HCT116 (cell line): ENCODE measurements at regions not wholly inside any gene's neighbourhood (a gene's known extent, or its start where the extent isn't known, plus 50 kb on each side); places are given as distances from the start of the nearest gene placed in this dataset.

Experiments used
- ATAC-seq: fragments of 200-7000 bp; cut with Tn5 transposase; 2 replicates; pipeline ENCODE4 v1.9.1; 2020; ENCODE audit warnings: mild to moderate bottlenecking, moderate library complexity
- BruUV-seq: library from RNA; stranded (reverse); fragments of 400-500 nt; replicated peaks from 2 replicates; lab custom pipeline; 2021; lab: Mats Ljungman, UMichigan
- CTCF ChIA-PET: fragments of 300-600 bp; sonication (Branson Sonifier 250); formaldehyde crosslinking; loops from one replicate; lab custom pipeline; 2021; ENCODE audit warnings: antibody characterized with exemption; lab: Charles Lee
- POLR2A ChIA-PET: fragments of 300-600, 350-600 bp; sonication (Branson Sonifier 250); formaldehyde crosslinking; loops from one replicate; lab custom pipeline; 2021; ENCODE audit warnings: antibody characterized with exemption; lab: Charles Lee
- RAD21 ChIA-PET, 2 experiments: fragments of 300-600 bp; sonication (Branson Sonifier 250); formaldehyde crosslinking; loops; one replicate each; lab custom pipeline; 2023; ENCODE audit warnings: low total read pairs in 2 of 2; ENCODE audit not compliant: uncharacterized antibody in 2 of 2, unreplicated experiment in 2 of 2, low non-redundant PET in 1 of 2; lab: Charles Lee
- DNase-seq: peaks from one replicate; pipeline ENCODE4 v3.0.0-alpha.2; 2010; ENCODE audit warnings: low read depth, low spot score
- H2AFZ ChIP-seq: fragments of 200-600 bp; shearing (Covaris generic), sonication (generic); 2 replicates; pipeline ENCODE4 v1.6.1; 2017; ENCODE audit warnings: low read depth, mixed run types, mixed read lengths, antibody characterized with exemption, low read length; ENCODE audit not compliant: poor library complexity, severe bottlenecking
- H3K27ac ChIP-seq: 2 replicates; pipeline ENCODE4 v1.5.1; 2012; ENCODE audit warnings: low read depth, low read length
- H3K27me3 ChIP-seq: fragments of 200-600 bp; sonication (generic); 2 replicates; pipeline ENCODE4 v1.6.1; 2016; ENCODE audit warnings: mixed run types, low read length, mixed read lengths; ENCODE audit not compliant: insufficient read depth
- H3K36me3 ChIP-seq, 2 experiments: fragments of 200-500 bp in 1 of 2; fragments of 200-600 bp in 1 of 2; sonication (Bioruptor generic) in 1 of 2; sonication (generic) in 1 of 2; 2 replicates each; pipeline versions ENCODE4 v1.5.1 to v1.6.1; 2014 to 2016; ENCODE audit warnings: low read length in 2 of 2, inconsistent platforms in 1 of 2, mixed read lengths in 1 of 2, mixed run types in 1 of 2; ENCODE audit not compliant: insufficient read depth in 2 of 2, control insufficient read depth in 1 of 2
- H3K4me1 ChIP-seq, 2 experiments: fragments of 200-600 bp in 1 of 2; sonication (generic) in 1 of 2; 2 replicates each; pipeline versions ENCODE4 v1.5.1 to v1.6.1; 2012 to 2017; ENCODE audit warnings: low read length in 2 of 2, inconsistent platforms in 1 of 2, mild to moderate bottlenecking in 1 of 2, mixed read lengths in 1 of 2, mixed run types in 1 of 2, moderate library complexity in 1 of 2; ENCODE audit not compliant: insufficient read depth in 2 of 2, control insufficient read depth in 1 of 2
- H3K4me2 ChIP-seq: fragments of 200-600 bp; sonication (generic); 2 replicates; pipeline ENCODE4 v1.6.1; 2017; ENCODE audit warnings: mixed run types, low read length, mixed read lengths
- H3K4me3 ChIP-seq, 2 experiments: fragments of 200-600 bp in 1 of 2; sonication (generic) in 1 of 2; replicated peaks in 1 of 2; 2 replicates each; pipeline ENCODE4 v1.5.1; 2011 to 2016; ENCODE audit warnings: low read length in 2 of 2, control low read depth in 1 of 2, low read depth in 1 of 2, mild to moderate bottlenecking in 1 of 2, mixed read lengths in 1 of 2, mixed run types in 1 of 2
- H3K79me2 ChIP-seq: fragments of 200-600 bp; sonication (generic); 2 replicates; pipeline ENCODE4 v1.6.1; 2017; ENCODE audit warnings: mild to moderate bottlenecking, mixed run types, low read length, moderate library complexity, mixed read lengths; ENCODE audit not compliant: insufficient read depth
- H3K9ac ChIP-seq: fragments of 200-600 bp; sonication (generic); 2 replicates; pipeline ENCODE4 v1.6.1; 2016; ENCODE audit warnings: low read length, mixed read lengths
- H3K9me2 ChIP-seq: fragments of 200-600 bp; sonication (generic), shearing (Covaris generic); 2 replicates; pipeline ENCODE4 v1.6.1; 2017; ENCODE audit warnings: mixed run types, mild to moderate bottlenecking, moderate library complexity; ENCODE audit not compliant: insufficient read depth
- H3K9me3 ChIP-seq, 2 experiments: fragments of 200-500 bp in 1 of 2; fragments of 200-600 bp in 1 of 2; sonication (Bioruptor generic) in 1 of 2; sonication (generic) in 1 of 2; 2 replicates each; pipeline ENCODE4 v1.6.1; 2014 to 2017; ENCODE audit warnings: low read length in 2 of 2, mixed read lengths in 2 of 2, inconsistent platforms in 1 of 2, low read depth in 1 of 2, mild to moderate bottlenecking in 1 of 2, mixed run types in 1 of 2, moderate library complexity in 1 of 2; ENCODE audit not compliant: control insufficient read depth in 1 of 2, insufficient read depth in 1 of 2
- H4K20me1 ChIP-seq: fragments of 200-600 bp; sonication (generic), shearing (Covaris generic); 2 replicates; pipeline ENCODE4 v1.6.1; 2017; ENCODE audit warnings: mixed run types, mild to moderate bottlenecking, moderate library complexity; ENCODE audit not compliant: insufficient read depth
- CBX3 ChIP-seq: IDR thresholded peaks from 2 replicates; pipeline ENCODE4 v1.6.1; 2012; ENCODE audit warnings: low read depth
- ELF1 ChIP-seq: IDR thresholded peaks from 2 replicates; pipeline ENCODE4 v1.6.1; 2012; ENCODE audit warnings: low read depth, borderline replicate concordance
- EZH2 ChIP-seq: fragments of 200-600 bp; sonication (generic); IDR thresholded peaks from 2 replicates; pipeline ENCODE4 v1.6.1; 2017; ENCODE audit warnings: antibody characterized with exemption, mixed run types
- FOSL1 ChIP-seq: IDR thresholded peaks from 2 replicates; pipeline ENCODE4 v1.6.1; 2012; ENCODE audit warnings: low read depth
- JUND ChIP-seq: IDR thresholded peaks from 2 replicates; pipeline ENCODE4 v1.6.1; 2012
- REST ChIP-seq: IDR thresholded peaks from 2 replicates; pipeline ENCODE4 v1.6.1; 2012; ENCODE audit warnings: low read depth
- SP1 ChIP-seq: IDR thresholded peaks from 2 replicates; pipeline ENCODE4 v1.6.1; 2012; ENCODE audit warnings: low read depth
- SRF ChIP-seq: IDR thresholded peaks from 2 replicates; pipeline ENCODE4 v1.6.1; 2012; ENCODE audit warnings: low read depth
- YY1 ChIP-seq: IDR thresholded peaks from 2 replicates; pipeline ENCODE4 v1.6.1; 2011; ENCODE audit warnings: low read length, low read depth, moderate library complexity, mild to moderate bottlenecking; ENCODE audit not compliant: insufficient replicate concordance; ENCODE audit errors: extremely low read depth
- ZNF274 ChIP-seq: fragments of 200-500 bp; sonication (Bioruptor generic); IDR thresholded peaks from 2 replicates; pipeline ENCODE4 v1.6.1; 2014; ENCODE audit warnings: mild to moderate bottlenecking, low read depth, low read length, inconsistent platforms
- intact Hi-C: fragments of 100-400 bp; cut with micrococcal nuclease; formaldehyde crosslinking; loops from 2 replicates; pipeline ENCODE4 v1.10.0; 2022
- TF ChIP-seq, protein P1 (sequence below): IDR thresholded peaks from 2 replicates; pipeline ENCODE4 v1.6.1; 2011; ENCODE audit warnings: mild to moderate bottlenecking, low read length, moderate library complexity; ENCODE audit not compliant: insufficient replicate concordance; ENCODE audit errors: extremely low read depth
- TF ChIP-seq, protein P2 (sequence below): IDR thresholded peaks from 2 replicates; pipeline ENCODE4 v1.6.1; 2012

DNA sequence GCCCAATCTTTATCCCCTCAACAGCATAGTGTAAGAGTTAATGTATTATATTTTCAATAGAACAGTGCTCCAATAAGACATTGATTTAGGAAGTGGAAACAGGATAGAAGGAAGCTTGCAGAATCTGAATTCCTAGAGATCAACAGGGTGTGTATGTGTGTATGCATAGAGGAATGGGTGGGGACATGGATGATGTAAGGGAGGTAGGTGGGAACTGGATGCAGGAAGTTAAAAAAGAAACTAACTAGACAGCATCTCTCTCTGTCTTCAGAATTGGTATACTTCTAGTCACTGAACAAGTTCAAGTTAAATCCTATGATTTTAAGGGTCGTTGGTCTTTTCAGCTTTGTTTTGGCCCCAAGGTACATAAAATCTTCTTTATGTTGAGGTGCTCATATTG is 196.6 kb downstream of the PMAIP1 start:
- DNase-seq (no peak), ATAC-seq (no peak)
- no peak overlapping the region for H3K4me3 ChIP-seq
- CTCF ChIA-PET = no interaction called here
- no TSS peak for BruUV-seq
- POLR2A ChIA-PET = no interaction called here
- H2AFZ ChIP-seq = no peak overlapping the region
- H3K79me2 ChIP-seq = no peaks in the 10 kb centered on the region
- RAD21 ChIA-PET = no interaction called here
- H3K27ac ChIP-seq = no peak overlapping the region
- intact Hi-C loops = no loop called here
- no peaks in the 10 kb centered on the region for H3K9me2 ChIP-seq
- H3K27me3 ChIP-seq = no peaks in the 10 kb centered on the region
- H3K4me2 ChIP-seq = no peak overlapping the region
- H3K36me3 ChIP-seq = no peaks in the 10 kb centered on the region
- no peaks in the 10 kb centered on the region for H3K4me1 ChIP-seq
- no peak for TF ChIP-seq EZH2
- no peak for TF ChIP-seq ELF1
- TF ChIP-seq SP1 = no peak
- no peak for TF ChIP-seq REST
- no peak for TF ChIP-seq SRF
- TF ChIP-seq FOSL1 = no peak
- no peak for TF ChIP-seq ZNF274
- TF ChIP-seq, protein P1, sequence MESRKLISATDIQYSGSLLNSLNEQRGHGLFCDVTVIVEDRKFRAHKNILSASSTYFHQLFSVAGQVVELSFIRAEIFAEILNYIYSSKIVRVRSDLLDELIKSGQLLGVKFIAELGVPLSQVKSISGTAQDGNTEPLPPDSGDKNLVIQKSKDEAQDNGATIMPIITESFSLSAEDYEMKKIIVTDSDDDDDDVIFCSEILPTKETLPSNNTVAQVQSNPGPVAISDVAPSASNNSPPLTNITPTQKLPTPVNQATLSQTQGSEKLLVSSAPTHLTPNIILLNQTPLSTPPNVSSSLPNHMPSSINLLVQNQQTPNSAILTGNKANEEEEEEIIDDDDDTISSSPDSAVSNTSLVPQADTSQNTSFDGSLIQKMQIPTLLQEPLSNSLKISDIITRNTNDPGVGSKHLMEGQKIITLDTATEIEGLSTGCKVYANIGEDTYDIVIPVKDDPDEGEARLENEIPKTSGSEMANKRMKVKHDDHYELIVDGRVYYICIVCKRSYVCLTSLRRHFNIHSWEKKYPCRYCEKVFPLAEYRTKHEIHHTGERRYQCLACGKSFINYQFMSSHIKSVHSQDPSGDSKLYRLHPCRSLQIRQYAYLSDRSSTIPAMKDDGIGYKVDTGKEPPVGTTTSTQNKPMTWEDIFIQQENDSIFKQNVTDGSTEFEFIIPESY = no peak
- TF ChIP-seq YY1 = no peak
- TF ChIP-seq CBX3 = no peak
- TF ChIP-seq, protein P2, sequence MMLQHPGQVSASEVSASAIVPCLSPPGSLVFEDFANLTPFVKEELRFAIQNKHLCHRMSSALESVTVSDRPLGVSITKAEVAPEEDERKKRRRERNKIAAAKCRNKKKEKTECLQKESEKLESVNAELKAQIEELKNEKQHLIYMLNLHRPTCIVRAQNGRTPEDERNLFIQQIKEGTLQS = no peak
- TF ChIP-seq JUND = no peak
- H3K9ac ChIP-seq = no peak overlapping the region
- peaks cover 0 to 5% of the 10 kb centered on the region in 2 experiments; a peak in 1 of 4 replicates for H3K9me3 ChIP-seq
- no peaks in the 10 kb centered on the region for H4K20me1 ChIP-seq
